ENCODE measurements at regions not wholly inside any gene's neighbourhood (a gene's known extent, or its start where the extent isn't known, plus 50 kb on each side); places are given as distances from the start of the nearest gene placed in this dataset.

GRCh38 chr20:60786686-60787217 is 465.3 kb upstream of the CDH4 start:
- H3K36me3 ChIP-seq (ENCODE audit: insufficient read depth, low read length): no peaks in the 10 kb centered on the region
- H2AFZ ChIP-seq (ENCODE audit: low read length): no peak overlapping the region
- no peaks in the 10 kb centered on the region for H3K9me3 ChIP-seq (ENCODE audit: low read length)
- CTCF ChIA-PET (ENCODE audit: unreplicated experiment): no interaction called here
- TF ChIP-seq EZH2phosphoT487 (IDR thresholded peaks at IDR 0.05; ENCODE audit: borderline replicate concordance, low read depth, low read length) (no peak), CTCF (conservative IDR thresholded peaks at IDR 0.05; ENCODE audit: low read length) (no peak)
- intact Hi-C loops (cut with micrococcal nuclease; ENCODE audit: unreplicated experiment): no loop called here
- H3K27ac ChIP-seq (ENCODE audit: low read depth, low read length, poor library complexity, severe bottlenecking): no peak overlapping the region
- no TSS peak for BruUV-seq (replicated peaks)
- no peaks in the 10 kb centered on the region for H3K4me1 ChIP-seq (ENCODE audit: insufficient read depth, low read length, poor library complexity, severe bottlenecking)
- no peaks in the 10 kb centered on the region; the same call in 1 of the 2 replicates for H4K20me1 ChIP-seq (ENCODE audit: insufficient read depth, low read length)
- no peak overlapping the region for H3K4me2 ChIP-seq (ENCODE audit: low read length)
- H3K9me2 ChIP-seq (ENCODE audit: insufficient read depth, low read length): no peaks in the 10 kb centered on the region
- POLR2A ChIA-PET: no interaction called here
- H3K4me3 ChIP-seq (ENCODE audit: low read depth, low read length, poor library complexity, severe bottlenecking): no peak overlapping the region
- DNase-seq (ENCODE audit: low spot score): no peak
- no peaks in the 10 kb centered on the region for H3K79me2 ChIP-seq (ENCODE audit: insufficient read depth, low read depth, low read length)

GRCh38 chr20:60787276-60787675 is 464.8 kb upstream of the CDH4 start:
- ChIA-PET CTCF (ENCODE audit: unreplicated experiment) (no interaction called here), POLR2A (no interaction called here)
- Histone ChIP-seq H3K9me3 (ENCODE audit: low read length) (no peaks in the 10 kb centered on the region), H3K4me2 (ENCODE audit: low read length) (no peak overlapping the region), H3K4me1 (ENCODE audit: insufficient read depth, low read length, poor library complexity, severe bottlenecking) (no peaks in the 10 kb centered on the region), H3K27ac (ENCODE audit: low read depth, low read length, poor library complexity, severe bottlenecking) (no peak overlapping the region), H3K4me3 (ENCODE audit: low read depth, low read length, poor library complexity, severe bottlenecking) (no peak overlapping the region), H3K79me2 (ENCODE audit: insufficient read depth, low read depth, low read length) (no peaks in the 10 kb centered on the region), H3K36me3 (ENCODE audit: insufficient read depth, low read length) (no peaks in the 10 kb centered on the region), H2AFZ (ENCODE audit: low read length) (no peak overlapping the region), H4K20me1 (ENCODE audit: insufficient read depth, low read length) (no peaks in the 10 kb centered on the region; the same call in 1 of the 2 replicates), H3K9me2 (ENCODE audit: insufficient read depth, low read length) (no peaks in the 10 kb centered on the region)
- intact Hi-C loops (cut with micrococcal nuclease; ENCODE audit: unreplicated experiment): no loop called here
- no peak for DNase-seq (ENCODE audit: low spot score)
- no peak for TF ChIP-seq CTCF (conservative IDR thresholded peaks at IDR 0.05; ENCODE audit: low read length)
- BruUV-seq (replicated peaks): no TSS peak

- TF ChIP-seq EZH2phosphoT487 (IDR thresholded peaks at IDR 0.05; ENCODE audit: borderline replicate concordance, low read depth, low read length) (no peak), CTCF (conservative IDR thresholded peaks at IDR 0.05; ENCODE audit: low read length) (no peak)
- Histone ChIP-seq H3K4me1 (ENCODE audit: insufficient read depth, low read length, poor library complexity, severe bottlenecking) (no peaks in the 10 kb centered on the region), H3K4me2 (ENCODE audit: low read length) (no peak overlapping the region), H3K36me3 (ENCODE audit: insufficient read depth, low read length) (no peaks in the 10 kb centered on the region), H3K4me3 (ENCODE audit: low read depth, low read length, poor library complexity, severe bottlenecking) (no peak overlapping the region), H2AFZ (ENCODE audit: low read length) (no peak overlapping the region), H3K79me2 (ENCODE audit: insufficient read depth, low read depth, low read length) (no peaks in the 10 kb centered on the region), H3K9me3 (ENCODE audit: low read length) (no peaks in the 10 kb centered on the region), H3K27ac (ENCODE audit: low read depth, low read length, poor library complexity, severe bottlenecking) (no peak overlapping the region), H3K9me2 (ENCODE audit: insufficient read depth, low read length) (no peaks in the 10 kb centered on the region), H4K20me1 (ENCODE audit: insufficient read depth, low read length) (no peaks in the 10 kb centered on the region; the same call in 1 of the 2 replicates)
- no TSS peak for BruUV-seq (replicated peaks)
- CTCF ChIA-PET (ENCODE audit: unreplicated experiment): no interaction called here
- intact Hi-C loops (cut with micrococcal nuclease; ENCODE audit: unreplicated experiment): no loop called here
- DNase-seq (ENCODE audit: low spot score): no peak
- POLR2A ChIA-PET: no interaction called here
Measured at GRCh38 chr20:60788070-60788469, 464.0 kb upstream of the CDH4 start.

Measured in OCI-LY7 (cell line).